ENCODE measurements at regions not wholly inside any gene's neighbourhood (a gene's known extent, or its start where the extent isn't known, plus 50 kb on each side); places are given as distances from the start of the nearest gene placed in this dataset.
"Not testable (repeated sequence)": the region's sequence is repeated elsewhere in the genome, so short reads cannot be mapped to it uniquely, and the experiment has no call there.

- Histone ChIP-seq H3K36me3 (ENCODE audit: control insufficient read depth, insufficient read depth, low read length) (no peaks in the 10 kb centered on the region), H3K27ac (ENCODE audit: low read depth, low read length) (no peak overlapping the region), H3K4me1 (ENCODE audit: control insufficient read depth, insufficient read depth, low read length) (no peaks in the 10 kb centered on the region), H3K9ac (ENCODE audit: low read length) (no peak overlapping the region), H3K27me3 (ENCODE audit: control insufficient read depth, insufficient read depth, low read length) (no peaks in the 10 kb centered on the region), H3K4me3 (ENCODE audit: low read length) (no peak overlapping the region)
Observed at GRCh38 chr15:87483468-87483867, 773.1 kb downstream of the NTRK3 start.

- no peak overlapping the region for H3K27ac ChIP-seq (ENCODE audit: low read depth, low read length)
- no peaks in the 10 kb centered on the region for H3K36me3 ChIP-seq (ENCODE audit: control insufficient read depth, insufficient read depth, low read length)
- peaks cover 8% of the 10 kb centered on the region for H3K4me1 ChIP-seq (ENCODE audit: control insufficient read depth, insufficient read depth, low read length)
- no peak overlapping the region for H3K9ac ChIP-seq (ENCODE audit: low read length)
- H3K27me3 ChIP-seq (ENCODE audit: control insufficient read depth, insufficient read depth, low read length), result no peaks in the 10 kb centered on the region
- H3K4me3 ChIP-seq (ENCODE audit: low read length), result no peak overlapping the region
Observed at GRCh38 chr15:87481126-87481525, 775.4 kb downstream of the NTRK3 start.

DNA sequence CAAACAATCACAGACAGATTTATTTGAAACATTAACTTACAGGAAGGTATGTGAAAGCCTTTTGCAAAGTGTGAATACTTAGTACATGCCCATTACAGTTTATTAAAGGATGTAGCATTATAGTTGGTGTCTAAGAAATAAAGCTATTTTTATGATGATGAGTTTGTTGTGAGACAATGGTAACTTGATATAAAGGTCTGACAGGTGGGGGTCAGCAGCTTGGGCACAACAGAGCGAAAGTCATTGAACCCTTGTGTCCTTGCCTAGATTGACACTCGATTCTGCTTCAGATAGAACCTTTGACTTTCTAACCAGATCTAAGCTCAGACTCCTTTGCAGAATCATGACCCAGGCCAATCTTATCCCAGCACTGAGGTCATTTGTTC lies 777.9 kb downstream of the NTRK3 start:
- no peak overlapping the region for H3K4me3 ChIP-seq (ENCODE audit: low read length)
- H3K27me3 ChIP-seq (ENCODE audit: control insufficient read depth, insufficient read depth, low read length), result no peaks in the 10 kb centered on the region
- peak overlapping the region; percentile 6 for H3K27ac ChIP-seq (ENCODE audit: low read depth, low read length)
- peaks cover 8% of the 10 kb centered on the region for H3K4me1 ChIP-seq (ENCODE audit: control insufficient read depth, insufficient read depth, low read length)
- H3K9ac ChIP-seq (ENCODE audit: low read length), result no peak overlapping the region
- H3K36me3 ChIP-seq (ENCODE audit: control insufficient read depth, insufficient read depth, low read length), result no peaks in the 10 kb centered on the region

- H3K27ac ChIP-seq (ENCODE audit: low read depth, low read length), result peak overlapping the region; percentile 6
- H3K9ac ChIP-seq (ENCODE audit: low read length), result no peak overlapping the region
- peaks cover 8% of the 10 kb centered on the region for H3K4me1 ChIP-seq (ENCODE audit: control insufficient read depth, insufficient read depth, low read length)
- no peaks in the 10 kb centered on the region for H3K27me3 ChIP-seq (ENCODE audit: control insufficient read depth, insufficient read depth, low read length)
- no peaks in the 10 kb centered on the region for H3K36me3 ChIP-seq (ENCODE audit: control insufficient read depth, insufficient read depth, low read length)
- H3K4me3 ChIP-seq (ENCODE audit: low read length), result peak overlapping the region; percentile 45
Observed at GRCh38 chr15:87477737-87478686, 778.5 kb downstream of the NTRK3 start.

DNA sequence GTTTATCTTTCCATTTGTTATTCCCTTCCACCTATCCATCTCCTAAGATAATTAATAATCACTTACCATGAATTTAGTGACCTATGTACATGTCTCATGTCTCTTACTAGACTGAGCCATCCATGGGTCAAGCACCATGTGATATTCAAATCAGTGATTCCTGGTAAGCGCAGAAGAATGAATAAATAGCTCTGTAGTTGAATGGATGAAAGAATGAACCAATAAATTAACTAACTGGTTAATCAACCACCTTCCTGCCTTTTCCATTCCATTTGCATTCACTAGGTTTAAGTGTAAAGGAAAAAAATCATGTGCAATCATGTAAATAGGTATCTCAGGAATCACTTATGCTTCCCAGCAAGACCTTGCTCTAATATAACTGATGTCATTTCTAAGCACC lies 779.5 kb downstream of the NTRK3 start:
- Histone ChIP-seq H3K4me3 (ENCODE audit: low read length) (no peak overlapping the region), H3K27ac (ENCODE audit: low read depth, low read length) (no peak overlapping the region), H3K27me3 (ENCODE audit: control insufficient read depth, insufficient read depth, low read length) (no peaks in the 10 kb centered on the region), H3K9ac (ENCODE audit: low read length) (no peak overlapping the region), H3K4me1 (ENCODE audit: control insufficient read depth, insufficient read depth, low read length) (peaks cover 8% of the 10 kb centered on the region), H3K36me3 (ENCODE audit: control insufficient read depth, insufficient read depth, low read length) (no peaks in the 10 kb centered on the region)

GRCh38 chr15:87470923-87471322 lies 785.6 kb downstream of the NTRK3 start:
- Histone ChIP-seq H3K4me1 (ENCODE audit: control insufficient read depth, insufficient read depth, low read length) (no peaks in the 10 kb centered on the region), H3K9ac (ENCODE audit: low read length) (no peak overlapping the region), H3K4me3 (ENCODE audit: low read length) (no peak overlapping the region), H3K27me3 (ENCODE audit: control insufficient read depth, insufficient read depth, low read length) (no peaks in the 10 kb centered on the region), H3K36me3 (ENCODE audit: control insufficient read depth, insufficient read depth, low read length) (no peaks in the 10 kb centered on the region), H3K27ac (ENCODE audit: low read depth, low read length) (no peak overlapping the region)

- not testable (repeated sequence) for H3K4me1 ChIP-seq (ENCODE audit: control insufficient read depth, insufficient read depth, low read length); H3K27me3 ChIP-seq (ENCODE audit: control insufficient read depth, insufficient read depth, low read length); H3K36me3 ChIP-seq (ENCODE audit: control insufficient read depth, insufficient read depth, low read length); H3K9ac ChIP-seq (ENCODE audit: low read length); H3K27ac ChIP-seq (ENCODE audit: low read depth, low read length); H3K4me3 ChIP-seq (ENCODE audit: low read length)
Observed at GRCh38 chr15:87463956-87464355, 792.6 kb downstream of the NTRK3 start.

DNA sequence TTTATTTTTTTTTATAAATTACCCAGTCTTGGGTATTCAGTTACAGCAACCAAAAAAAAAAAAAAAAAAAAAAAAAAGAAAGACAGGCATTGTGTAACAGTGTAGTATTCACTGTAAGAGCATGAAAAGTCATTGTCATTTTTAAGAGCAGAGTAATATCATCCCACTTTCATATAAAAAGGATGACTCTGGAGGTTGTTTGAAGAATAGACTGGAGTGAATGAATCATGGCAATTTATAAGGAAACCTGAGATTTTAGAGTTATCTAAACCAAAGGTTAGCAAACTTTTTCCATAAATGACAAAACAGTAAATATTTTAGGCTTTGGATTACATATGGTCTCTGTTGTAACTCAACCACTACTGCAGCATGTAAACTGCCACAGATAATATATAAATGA lies 794.9 kb downstream of the NTRK3 start:
- Histone ChIP-seq H3K36me3 (ENCODE audit: control insufficient read depth, insufficient read depth, low read length) (no peaks in the 10 kb centered on the region), H3K4me3 (ENCODE audit: low read length) (no peak overlapping the region), H3K4me1 (ENCODE audit: control insufficient read depth, insufficient read depth, low read length) (no peaks in the 10 kb centered on the region), H3K27ac (ENCODE audit: low read depth, low read length) (no peak overlapping the region), H3K9ac (ENCODE audit: low read length) (no peak overlapping the region), H3K27me3 (ENCODE audit: control insufficient read depth, insufficient read depth, low read length) (no peaks in the 10 kb centered on the region)

- Histone ChIP-seq H3K4me1 (ENCODE audit: control insufficient read depth, insufficient read depth, low read length) (no peaks in the 10 kb centered on the region), H3K36me3 (ENCODE audit: control insufficient read depth, insufficient read depth, low read length) (no peaks in the 10 kb centered on the region), H3K4me3 (ENCODE audit: low read length) (no peak overlapping the region), H3K27me3 (ENCODE audit: control insufficient read depth, insufficient read depth, low read length) (no peaks in the 10 kb centered on the region), H3K27ac (ENCODE audit: low read depth, low read length) (no peak overlapping the region), H3K9ac (ENCODE audit: low read length) (no peak overlapping the region)
Observed at GRCh38 chr15:87454860-87455259, 801.7 kb downstream of the NTRK3 start.

DNA sequence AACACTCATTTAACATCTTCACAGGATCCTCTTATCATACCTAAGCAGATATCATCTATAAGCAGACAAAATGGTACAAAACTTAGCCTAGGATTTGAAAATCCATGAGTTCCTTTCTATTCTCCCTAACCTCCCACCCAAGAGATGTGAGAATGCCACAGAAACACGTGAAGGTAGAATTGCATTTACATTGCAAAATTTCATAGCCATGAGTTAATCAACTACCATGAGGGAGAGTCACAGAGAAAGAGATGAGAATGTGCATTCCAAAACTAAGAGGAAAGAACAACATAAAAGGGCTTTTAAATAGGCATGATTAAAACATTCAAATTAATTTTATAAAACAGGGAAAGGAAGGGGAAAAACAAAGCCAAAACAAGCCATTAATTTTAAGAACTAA lies 806.2 kb downstream of the NTRK3 start:
- H3K4me3 ChIP-seq (ENCODE audit: low read length), result no peak overlapping the region
- no peaks in the 10 kb centered on the region for H3K4me1 ChIP-seq (ENCODE audit: control insufficient read depth, insufficient read depth, low read length)
- no peaks in the 10 kb centered on the region for H3K27me3 ChIP-seq (ENCODE audit: control insufficient read depth, insufficient read depth, low read length)
- no peak overlapping the region for H3K9ac ChIP-seq (ENCODE audit: low read length)
- no peaks in the 10 kb centered on the region for H3K36me3 ChIP-seq (ENCODE audit: control insufficient read depth, insufficient read depth, low read length)
- no peak overlapping the region for H3K27ac ChIP-seq (ENCODE audit: low read depth, low read length)

GRCh38 chr15:87439090-87439489 lies 817.4 kb downstream of the NTRK3 start:
- no peak overlapping the region for H3K27ac ChIP-seq (ENCODE audit: low read depth, low read length)
- H3K36me3 ChIP-seq (ENCODE audit: control insufficient read depth, insufficient read depth, low read length), result no peaks in the 10 kb centered on the region
- H3K4me1 ChIP-seq (ENCODE audit: control insufficient read depth, insufficient read depth, low read length), result no peaks in the 10 kb centered on the region
- no peak overlapping the region for H3K4me3 ChIP-seq (ENCODE audit: low read length)
- H3K9ac ChIP-seq (ENCODE audit: low read length), result no peak overlapping the region
- no peaks in the 10 kb centered on the region for H3K27me3 ChIP-seq (ENCODE audit: control insufficient read depth, insufficient read depth, low read length)

DNA sequence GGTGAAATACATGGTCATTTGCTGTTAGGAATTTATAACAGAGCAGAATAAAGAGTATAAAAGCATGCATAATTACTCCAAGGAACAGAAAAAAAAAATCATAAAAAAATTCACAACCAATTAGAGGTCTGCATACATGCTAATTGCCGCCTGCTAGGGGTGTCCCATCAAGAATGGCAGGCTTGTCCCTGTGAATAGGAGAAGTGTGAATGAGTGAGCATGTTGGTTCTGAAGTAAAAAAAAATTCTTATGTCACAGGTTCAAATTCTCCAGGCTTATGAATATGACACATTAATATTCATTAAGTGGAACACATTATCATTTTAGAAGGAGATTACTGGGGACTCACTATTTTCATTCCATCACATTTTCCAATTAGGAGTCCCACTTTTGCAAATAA lies 822.7 kb downstream of the NTRK3 start:
- no peak overlapping the region for H3K9ac ChIP-seq (ENCODE audit: low read length)
- H3K4me3 ChIP-seq (ENCODE audit: low read length), result no peak overlapping the region
- no peak overlapping the region for H3K27ac ChIP-seq (ENCODE audit: low read depth, low read length)
- H3K36me3 ChIP-seq (ENCODE audit: control insufficient read depth, insufficient read depth, low read length), result no peaks in the 10 kb centered on the region
- no peaks in the 10 kb centered on the region for H3K27me3 ChIP-seq (ENCODE audit: control insufficient read depth, insufficient read depth, low read length)
- H3K4me1 ChIP-seq (ENCODE audit: control insufficient read depth, insufficient read depth, low read length), result no peaks in the 10 kb centered on the region

- Histone ChIP-seq H3K36me3 (ENCODE audit: control insufficient read depth, insufficient read depth, low read length) (no peaks in the 10 kb centered on the region), H3K27me3 (ENCODE audit: control insufficient read depth, insufficient read depth, low read length) (no peaks in the 10 kb centered on the region), H3K9ac (ENCODE audit: low read length) (no peak overlapping the region)
Observed at GRCh38 chr15:87429754-87430153, 826.8 kb downstream of the NTRK3 start.

More at GRCh38 chr15:87429754-87430153, 826.8 kb downstream of the NTRK3 start:
- Histone ChIP-seq H3K4me3 (ENCODE audit: low read length) (no peak overlapping the region), H3K4me1 (ENCODE audit: control insufficient read depth, insufficient read depth, low read length) (no peaks in the 10 kb centered on the region), H3K27ac (ENCODE audit: low read depth, low read length) (no peak overlapping the region)
